ENCODE measurements at regions not wholly inside any gene's neighbourhood (a gene's known extent, or its start where the extent isn't known, plus 50 kb on each side); places are given as distances from the start of the nearest gene placed in this dataset.

DNA sequence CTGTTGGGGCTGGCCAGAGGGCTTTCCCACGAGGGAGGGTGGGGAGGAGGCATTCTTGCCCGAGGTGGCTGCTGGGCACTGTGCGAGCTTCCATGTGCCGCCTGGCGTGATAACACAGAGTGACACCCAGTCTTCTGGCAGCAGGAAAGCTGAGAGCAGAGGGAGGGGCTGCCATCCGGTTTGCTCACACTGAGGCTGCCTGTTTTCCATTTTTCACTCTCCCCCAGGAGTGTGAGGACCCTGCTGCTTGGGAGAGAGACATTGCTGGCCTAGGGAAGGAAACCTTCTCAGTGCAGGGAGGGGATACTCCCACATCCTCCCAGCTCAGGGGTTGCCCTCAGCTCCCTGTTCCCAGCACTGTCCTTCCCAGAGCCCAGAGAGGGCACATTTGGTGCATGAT lies 73.1 kb downstream of the INHBB start:
- TF ChIP-seq POLR2AphosphoS5 (IDR thresholded peaks at IDR 0.05; ENCODE audit: low read depth, low read length): no peak
- TF ChIP-seq POLR2A (IDR thresholded peaks at IDR 0.05; ENCODE audit: low read depth, low read length): no peak
- TF ChIP-seq TAF1 (IDR thresholded peaks at IDR 0.05; ENCODE audit: low read depth, low read length): no peak
- no peak for TF ChIP-seq PAX5 (IDR thresholded peaks at IDR 0.05; ENCODE audit: insufficient read depth, low read length, severe bottlenecking)

All from GM12891 (cell line).